ENCODE measurements at regions not wholly inside any gene's neighbourhood (a gene's known extent, or its start where the extent isn't known, plus 50 kb on each side); places are given as distances from the start of the nearest gene placed in this dataset.

DNA sequence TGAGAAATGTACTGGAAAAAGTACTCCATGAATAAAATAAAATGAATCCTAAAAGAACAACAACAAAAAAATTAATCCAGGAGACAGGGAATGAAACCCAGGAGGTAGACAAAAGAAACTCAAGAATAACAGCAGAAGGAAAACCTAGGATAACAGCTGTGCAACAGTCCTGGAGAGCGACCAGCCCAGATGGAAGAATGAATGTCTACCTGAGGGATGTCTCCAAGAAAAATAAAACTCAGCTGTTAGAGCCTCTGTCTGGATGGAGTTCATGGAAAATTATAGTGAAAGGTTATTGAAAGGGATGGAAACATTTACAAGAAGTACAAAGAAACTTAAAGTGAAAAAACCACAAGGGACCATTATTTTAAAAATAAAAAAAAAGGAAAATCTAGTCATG is 135.8 kb upstream of the CA10 start:
- no TSS peak for BruUV-seq (replicated peaks)
- Histone ChIP-seq H3K9me3 (ENCODE audit: control insufficient read depth, insufficient read depth, low read length) (peaks cover 4% of the 10 kb centered on the region; the same call in 1 of the 2 replicates), H2BK15ac (ENCODE audit: low read depth, low read length) (no peak overlapping the region), H4K5ac (ENCODE audit: low read depth, low read length) (no peak overlapping the region), H3K9ac (ENCODE audit: low read depth, low read length) (no peak overlapping the region), H2AFZ (replicated peaks; ENCODE audit: low read length, poor library complexity) (no peak overlapping the region), H2AK9ac (replicated peaks; ENCODE audit: low read depth, low read length, poor library complexity) (no peak overlapping the region), H3K27ac (ENCODE audit: insufficient read depth, low read length) (no peak overlapping the region), H3K18ac (ENCODE audit: low read depth, low read length) (no peak overlapping the region), H2AK5ac (ENCODE audit: low read depth, low read length) (no peak overlapping the region), H4K20me1 (ENCODE audit: insufficient read depth, low read length) (no peaks in the 10 kb centered on the region), H3K27me3 (ENCODE audit: control insufficient read depth, insufficient read depth, low read length) (no peaks in the 10 kb centered on the region), H3K4me1 (ENCODE audit: control insufficient read depth, insufficient read depth, low read length) (no peaks in the 10 kb centered on the region), H3K9me1 (ENCODE audit: insufficient read depth, low read length) (no peaks in the 10 kb centered on the region), H3K14ac (replicated peaks; ENCODE audit: low read depth, low read length) (no peak overlapping the region), H3K4ac (ENCODE audit: low read depth, low read length) (no peak overlapping the region), H2BK120ac (ENCODE audit: low read depth, low read length) (no peak overlapping the region), H2BK5ac (ENCODE audit: low read depth, low read length, poor library complexity, severe bottlenecking) (no peak overlapping the region), H3K56ac (ENCODE audit: extremely low read depth, insufficient read depth, low read length) (no peak overlapping the region), H3K23ac (ENCODE audit: low read depth, low read length) (no peak overlapping the region), H2BK20ac (ENCODE audit: low read depth, low read length) (no peak overlapping the region), H3K4me3 (ENCODE audit: insufficient read depth, low read depth, low read length) (no peak overlapping the region), H3K79me1 (ENCODE audit: low read depth in 1 of 2, low read length in 2 of 2) (no peaks in the 10 kb centered on the region), H4K91ac (ENCODE audit: insufficient read depth, low read depth, low read length) (no peak overlapping the region), H3K4me2 (ENCODE audit: low read depth, low read length) (no peak overlapping the region), H4K8ac (ENCODE audit: low read depth in 2 of 2, low read length in 2 of 2) (no peak overlapping the region), H3K36me3 (ENCODE audit: control insufficient read depth, insufficient read depth, low read length) (no peaks in the 10 kb centered on the region)
- ChIA-PET POLR2A (ENCODE audit: unreplicated experiment) (no interaction called here), CTCF (no interaction called here)
- in situ Hi-C loops (cut with MboI; ENCODE audit: low sequenced_read_pairs) (no loop called here), intact Hi-C loops (cut with micrococcal nuclease) (no loop called here), dilution Hi-C loops (cut with HindIII; ENCODE audit: low sequenced_read_pairs, unreplicated experiment) (no loop called here)
- no peak for TF ChIP-seq BHLHE40 (IDR thresholded peaks at IDR 0.05; ENCODE audit: low read depth, low read length)
- TF ChIP-seq RCOR1 (IDR thresholded peaks at IDR 0.05; ENCODE audit: insufficient replicate concordance, low read length), result no peak
- TF ChIP-seq RFX5 (IDR thresholded peaks at IDR 0.05; ENCODE audit: low read depth, low read length), result no peak
- TF ChIP-seq, protein P1, sequence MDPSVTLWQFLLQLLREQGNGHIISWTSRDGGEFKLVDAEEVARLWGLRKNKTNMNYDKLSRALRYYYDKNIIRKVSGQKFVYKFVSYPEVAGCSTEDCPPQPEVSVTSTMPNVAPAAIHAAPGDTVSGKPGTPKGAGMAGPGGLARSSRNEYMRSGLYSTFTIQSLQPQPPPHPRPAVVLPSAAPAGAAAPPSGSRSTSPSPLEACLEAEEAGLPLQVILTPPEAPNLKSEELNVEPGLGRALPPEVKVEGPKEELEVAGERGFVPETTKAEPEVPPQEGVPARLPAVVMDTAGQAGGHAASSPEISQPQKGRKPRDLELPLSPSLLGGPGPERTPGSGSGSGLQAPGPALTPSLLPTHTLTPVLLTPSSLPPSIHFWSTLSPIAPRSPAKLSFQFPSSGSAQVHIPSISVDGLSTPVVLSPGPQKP (IDR thresholded peaks at IDR 0.05; ENCODE audit: borderline replicate concordance, low read depth, low read length), result no peak
- TF ChIP-seq MAFK (IDR thresholded peaks at IDR 0.05; ENCODE audit: low read depth, low read length), result no peak
- no peak for TF ChIP-seq CEBPB (IDR thresholded peaks at IDR 0.05; ENCODE audit: low read depth, low read length)
- TF ChIP-seq, protein P2, sequence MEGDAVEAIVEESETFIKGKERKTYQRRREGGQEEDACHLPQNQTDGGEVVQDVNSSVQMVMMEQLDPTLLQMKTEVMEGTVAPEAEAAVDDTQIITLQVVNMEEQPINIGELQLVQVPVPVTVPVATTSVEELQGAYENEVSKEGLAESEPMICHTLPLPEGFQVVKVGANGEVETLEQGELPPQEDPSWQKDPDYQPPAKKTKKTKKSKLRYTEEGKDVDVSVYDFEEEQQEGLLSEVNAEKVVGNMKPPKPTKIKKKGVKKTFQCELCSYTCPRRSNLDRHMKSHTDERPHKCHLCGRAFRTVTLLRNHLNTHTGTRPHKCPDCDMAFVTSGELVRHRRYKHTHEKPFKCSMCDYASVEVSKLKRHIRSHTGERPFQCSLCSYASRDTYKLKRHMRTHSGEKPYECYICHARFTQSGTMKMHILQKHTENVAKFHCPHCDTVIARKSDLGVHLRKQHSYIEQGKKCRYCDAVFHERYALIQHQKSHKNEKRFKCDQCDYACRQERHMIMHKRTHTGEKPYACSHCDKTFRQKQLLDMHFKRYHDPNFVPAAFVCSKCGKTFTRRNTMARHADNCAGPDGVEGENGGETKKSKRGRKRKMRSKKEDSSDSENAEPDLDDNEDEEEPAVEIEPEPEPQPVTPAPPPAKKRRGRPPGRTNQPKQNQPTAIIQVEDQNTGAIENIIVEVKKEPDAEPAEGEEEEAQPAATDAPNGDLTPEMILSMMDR (conservative IDR thresholded peaks at IDR 0.05; ENCODE audit: low read depth, low read length), result no peak
- ATAC-seq (ENCODE audit: low read depth), result no peak
- no peak for DNase-seq
- WGBS, 2 experiments (ENCODE audit: extremely low coverage in 2 of 2, insufficient read length in 1 of 2), result 33% methylated on average over 1 of the region's 1 CpG; no CpG with 5 or more reads in 1 of the 2 experiments

Data from IMR-90 (cell line).